ENCODE measurements at regions not wholly inside any gene's neighbourhood (a gene's known extent, or its start where the extent isn't known, plus 50 kb on each side); places are given as distances from the start of the nearest gene placed in this dataset.

- TF ChIP-seq, protein P1, sequence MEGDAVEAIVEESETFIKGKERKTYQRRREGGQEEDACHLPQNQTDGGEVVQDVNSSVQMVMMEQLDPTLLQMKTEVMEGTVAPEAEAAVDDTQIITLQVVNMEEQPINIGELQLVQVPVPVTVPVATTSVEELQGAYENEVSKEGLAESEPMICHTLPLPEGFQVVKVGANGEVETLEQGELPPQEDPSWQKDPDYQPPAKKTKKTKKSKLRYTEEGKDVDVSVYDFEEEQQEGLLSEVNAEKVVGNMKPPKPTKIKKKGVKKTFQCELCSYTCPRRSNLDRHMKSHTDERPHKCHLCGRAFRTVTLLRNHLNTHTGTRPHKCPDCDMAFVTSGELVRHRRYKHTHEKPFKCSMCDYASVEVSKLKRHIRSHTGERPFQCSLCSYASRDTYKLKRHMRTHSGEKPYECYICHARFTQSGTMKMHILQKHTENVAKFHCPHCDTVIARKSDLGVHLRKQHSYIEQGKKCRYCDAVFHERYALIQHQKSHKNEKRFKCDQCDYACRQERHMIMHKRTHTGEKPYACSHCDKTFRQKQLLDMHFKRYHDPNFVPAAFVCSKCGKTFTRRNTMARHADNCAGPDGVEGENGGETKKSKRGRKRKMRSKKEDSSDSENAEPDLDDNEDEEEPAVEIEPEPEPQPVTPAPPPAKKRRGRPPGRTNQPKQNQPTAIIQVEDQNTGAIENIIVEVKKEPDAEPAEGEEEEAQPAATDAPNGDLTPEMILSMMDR (IDR thresholded peaks at IDR 0.05 in 2 of 3, conservative IDR thresholded peaks at IDR 0.05 in 1 of 3; ENCODE audit: control insufficient read depth in 2 of 3, extremely low read depth in 1 of 3, insufficient read depth in 1 of 3, low read depth in 3 of 3, low read length in 3 of 3): no peak
- no peak for TF ChIP-seq EZH2 (IDR thresholded peaks at IDR 0.05; ENCODE audit: borderline replicate concordance, control insufficient read depth, low read depth, low read length)
- TF ChIP-seq JUNB (IDR thresholded peaks at IDR 0.05): no peak
- TF ChIP-seq BCL11A (IDR thresholded peaks at IDR 0.05; ENCODE audit: low read depth, low read length): no peak
- no peak for TF ChIP-seq POLR2A (IDR thresholded peaks at IDR 0.05; ENCODE audit: low read depth, low read length)
These were observed 98.6 kb downstream of the NAV1 start for GRCh38 chr1:201637282-201638079.

Measured in GM12878 (cell line).